GM19452 (cell line): ENCODE measurements at regions not wholly inside any gene's neighbourhood (a gene's known extent, or its start where the extent isn't known, plus 50 kb on each side); places are given as distances from the start of the nearest gene placed in this dataset.

Experiments used
- ATAC-seq: cut with Tn5 transposase; IDR thresholded peaks from one replicate; pipeline ENCODE4 v1.9.1; 2021; ENCODE audit not compliant: unreplicated experiment

GRCh38 chr3:17965331-17965730 lies 222.9 kb upstream of the TBC1D5 start:
- no peak for ATAC-seq

- no peak for ATAC-seq
Observed at GRCh38 chr3:17964108-17964507, 221.7 kb upstream of the TBC1D5 start.

- no peak for ATAC-seq
Observed at GRCh38 chr3:17955411-17955810, 213.0 kb upstream of the TBC1D5 start.

- ATAC-seq, result no peak
Observed at GRCh38 chr3:17954801-17955200, 212.4 kb upstream of the TBC1D5 start.

GRCh38 chr3:17951241-17951640 lies 208.8 kb upstream of the TBC1D5 start:
- no peak for ATAC-seq

GRCh38 chr3:17949101-17949500 lies 206.7 kb upstream of the TBC1D5 start:
- no peak for ATAC-seq

- no peak for ATAC-seq
Observed at GRCh38 chr3:17947833-17948232, 205.4 kb upstream of the TBC1D5 start.

GRCh38 chr3:17946619-17947018 lies 204.2 kb upstream of the TBC1D5 start:
- no peak for ATAC-seq

- ATAC-seq, result no peak
Observed at GRCh38 chr3:17945799-17946399, 203.5 kb upstream of the TBC1D5 start.

- no peak for ATAC-seq
Observed at GRCh38 chr3:17945018-17945798, 202.8 kb upstream of the TBC1D5 start.

GRCh38 chr3:17942856-17943255 lies 200.4 kb upstream of the TBC1D5 start:
- no peak for ATAC-seq

GRCh38 chr3:17941766-17942165 lies 199.3 kb upstream of the TBC1D5 start:
- no peak for ATAC-seq

- ATAC-seq, result no peak
Observed at GRCh38 chr3:17941152-17941551, 198.7 kb upstream of the TBC1D5 start.

GRCh38 chr3:17939157-17939556 lies 196.7 kb upstream of the TBC1D5 start:
- no peak for ATAC-seq

- no peak for ATAC-seq
Observed at GRCh38 chr3:17938313-17938712, 195.9 kb upstream of the TBC1D5 start.

- no peak for ATAC-seq
Observed at GRCh38 chr3:17936736-17937480, 194.5 kb upstream of the TBC1D5 start.

- no peak for ATAC-seq
Observed at GRCh38 chr3:17935222-17935621, 192.8 kb upstream of the TBC1D5 start.

GRCh38 chr3:17932136-17932771 lies 189.8 kb upstream of the TBC1D5 start:
- ATAC-seq, result no peak

- no peak for ATAC-seq
Observed at GRCh38 chr3:17931131-17931530, 188.7 kb upstream of the TBC1D5 start.

- no peak for ATAC-seq
Observed at GRCh38 chr3:17928502-17929145, 186.2 kb upstream of the TBC1D5 start.

- ATAC-seq, result no peak
Observed at GRCh38 chr3:17927036-17927435, 184.6 kb upstream of the TBC1D5 start.
